GM13977 (cell line): ENCODE measurements at regions not wholly inside any gene's neighbourhood (a gene's known extent, or its start where the extent isn't known, plus 50 kb on each side); places are given as distances from the start of the nearest gene placed in this dataset.

Experiments
- DNase-seq: peaks from one replicate; pipeline ENCODE4 v3.0.0; 2012; ENCODE audit warnings: low spot score
- CTCF ChIP-seq: IDR thresholded peaks from 2 replicates; pipeline ENCODE4 v1.5.1; 2012; ENCODE audit warnings: mild to moderate bottlenecking, control low read depth; ENCODE audit not compliant: insufficient read depth; ENCODE audit errors: extremely low read depth, missing control alignments
- in situ Hi-C: fragments of 300-500 bp; cut with MboI; formaldehyde crosslinking; loops from one replicate; pipeline ENCODE4 v1.12.0; 2022; ENCODE audit warnings: low sequenced_read_pairs, low pct_unique_long_range_greater_than_20kb, mixed read lengths, inconsistent platforms; ENCODE audit not compliant: unreplicated experiment

GRCh38 chr20:60528141-60528540, 569.9 kb downstream of the CDH26 start:
- DNase-seq, result no peak
- in situ Hi-C loops, result no loop called here
- TF ChIP-seq CTCF, result no peak

GRCh38 chr20:60529149-60529548, 570.9 kb downstream of the CDH26 start:
- TF ChIP-seq CTCF, result no peak
- in situ Hi-C loops, result no loop called here
- no peak for DNase-seq

DNA sequence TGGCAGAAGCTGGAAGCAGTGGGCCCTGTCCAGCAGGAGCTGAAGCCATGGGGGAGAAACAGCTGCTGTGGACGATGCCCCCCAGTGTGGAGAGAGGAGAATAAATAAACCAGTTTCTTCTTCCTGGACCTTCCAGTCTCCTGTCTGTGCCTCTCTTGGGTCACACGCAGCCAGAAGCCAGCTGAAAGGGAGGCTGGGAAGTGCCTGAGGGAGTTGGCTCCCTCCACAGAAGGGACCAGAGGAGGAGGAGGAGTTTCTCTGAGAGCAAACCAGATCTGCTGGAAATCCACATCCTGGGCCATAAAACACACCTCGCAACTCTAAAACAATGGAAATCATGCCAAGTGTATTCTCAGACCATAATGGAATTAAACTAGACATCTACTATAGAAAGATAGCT, 577.0 kb downstream of the CDH26 start:
- TF ChIP-seq CTCF, result no peak
- in situ Hi-C loops, result no loop called here
- DNase-seq, result no peak

DNA sequence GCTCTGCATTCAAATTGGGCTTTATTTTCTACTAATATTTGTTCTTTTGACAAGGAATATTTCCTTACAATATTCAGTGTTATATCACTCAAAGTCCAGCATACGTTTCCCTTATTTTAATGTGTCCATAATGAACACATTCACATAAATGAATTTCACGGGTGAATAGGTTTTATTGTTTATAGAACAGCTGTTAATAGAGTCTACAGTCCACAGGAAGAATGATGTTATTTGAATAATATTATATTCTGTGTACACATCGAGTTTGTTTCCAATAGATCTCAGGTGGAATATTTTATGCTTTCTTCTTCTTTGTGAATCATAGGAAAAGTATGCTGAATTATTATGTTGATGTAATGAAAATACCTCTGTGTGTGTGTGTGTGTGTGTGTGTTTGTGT, 582.4 kb downstream of the CDH26 start:
- no peak for DNase-seq
- in situ Hi-C loops, result no loop called here
- TF ChIP-seq CTCF, result no peak

DNA sequence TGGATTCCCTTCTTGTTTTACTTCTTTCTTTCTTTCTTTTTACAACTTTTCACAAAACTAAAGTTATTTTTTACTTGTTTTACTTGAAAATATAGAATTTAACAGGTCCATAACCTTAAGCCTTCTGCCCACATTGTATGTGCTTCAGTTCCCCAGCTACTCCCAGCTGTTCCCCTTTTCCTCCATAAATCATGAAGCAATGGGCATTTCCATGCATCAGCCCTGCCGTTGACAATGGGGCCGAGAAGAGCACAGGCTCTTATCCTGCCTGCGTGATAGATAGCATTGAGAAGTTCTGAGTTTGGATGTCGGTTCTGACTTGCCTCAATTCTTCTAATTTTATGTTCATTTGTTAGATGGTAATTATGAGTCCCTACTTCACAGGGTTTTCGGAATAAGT, 583.8 kb downstream of the CDH26 start:
- no peak for DNase-seq
- in situ Hi-C loops, result no loop called here
- no peak for TF ChIP-seq CTCF

DNA sequence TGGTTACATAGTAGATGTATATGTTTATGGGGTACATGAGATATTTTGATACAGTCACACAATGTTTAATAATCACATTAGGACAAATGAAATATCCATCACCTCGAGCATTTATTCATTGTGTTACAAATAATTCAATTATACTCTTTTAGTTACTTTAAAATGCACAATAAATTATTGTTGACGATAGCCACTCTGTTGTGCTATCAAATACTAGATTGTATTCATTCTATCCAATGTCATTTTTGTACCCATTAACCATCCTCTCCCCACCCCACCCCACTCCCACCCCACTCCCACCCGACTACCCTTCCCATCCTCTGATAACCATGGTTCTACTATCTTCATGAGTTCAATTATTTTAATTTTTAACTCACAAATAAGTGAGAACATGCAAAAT, 585.4 kb downstream of the CDH26 start:
- in situ Hi-C loops, result no loop called here
- TF ChIP-seq CTCF, result no peak
- DNase-seq, result no peak

GRCh38 chr20:60553095-60553494, 594.9 kb downstream of the CDH26 start:
- no peak for TF ChIP-seq CTCF
- DNase-seq, result no peak
- in situ Hi-C loops, result no loop called here
